ENCODE measurements at regions not wholly inside any gene's neighbourhood (a gene's known extent, or its start where the extent isn't known, plus 50 kb on each side); places are given as distances from the start of the nearest gene placed in this dataset.

- no peak overlapping the region for H3K4me3 ChIP-seq (ENCODE audit: low read depth in 2 of 2, low read length in 2 of 2)
- no TSS peak for BruUV-seq (replicated peaks)
- no peaks in the 10 kb centered on the region for H3K9me3 ChIP-seq (ENCODE audit: control insufficient read depth, insufficient read depth, low read depth, low read length)
- intact Hi-C loops (cut with micrococcal nuclease; ENCODE audit: unreplicated experiment) (no loop called here), in situ Hi-C loops (cut with HindIII; ENCODE audit: low pct_unique_long_range_greater_than_20kb, low sequenced_read_pairs) (no loop called here)
- H3K27me3 ChIP-seq (ENCODE audit: control insufficient read depth, insufficient read depth, low read length), result no peaks in the 10 kb centered on the region
- H3K36me3 ChIP-seq (ENCODE audit: control insufficient read depth, insufficient read depth, low read length), result no peaks in the 10 kb centered on the region
- H3K27ac ChIP-seq (ENCODE audit: low read length), result no peak overlapping the region
- ATAC-seq (no peak), DNase-seq (ENCODE audit: low read depth, low spot score) (no peak)
- ChIA-PET CTCF (no interaction called here), POLR2A (no interaction called here)
- TF ChIP-seq REST (IDR thresholded peaks at IDR 0.05; ENCODE audit: insufficient read depth in 1 of 2, low read depth in 2 of 2, low read length in 1 of 2) (no peak), SIN3A (IDR thresholded peaks at IDR 0.05; ENCODE audit: borderline replicate concordance, insufficient read depth, low read depth, low read length) (no peak), CTCF (IDR thresholded peaks at IDR 0.05) (no peak), TCF7L2 (IDR thresholded peaks at IDR 0.05; ENCODE audit: low read depth, low read length) (no peak), POLR2AphosphoS5 (IDR thresholded peaks at IDR 0.05; ENCODE audit: low read depth, low read length) (no peak)
- no peaks in the 10 kb centered on the region for H3K4me1 ChIP-seq (ENCODE audit: control insufficient read depth, insufficient read depth, low read length)
Measured at GRCh38 chr5:2903451-2904395, 152.2 kb upstream of the IRX2 start.

- Histone ChIP-seq H3K4me1 (ENCODE audit: control insufficient read depth, insufficient read depth, low read length) (no peaks in the 10 kb centered on the region), H3K36me3 (ENCODE audit: control insufficient read depth, insufficient read depth, low read length) (no peaks in the 10 kb centered on the region), H3K4me3 (ENCODE audit: low read depth in 2 of 2, low read length in 2 of 2) (no peak overlapping the region), H3K27ac (ENCODE audit: low read length) (no peak overlapping the region), H3K27me3 (ENCODE audit: control insufficient read depth, insufficient read depth, low read length) (no peaks in the 10 kb centered on the region), H3K9me3 (ENCODE audit: control insufficient read depth, insufficient read depth, low read depth, low read length) (no peaks in the 10 kb centered on the region)
- ChIA-PET CTCF (no interaction called here), POLR2A (no interaction called here)
- DNase-seq (ENCODE audit: low read depth, low spot score) (no peak), ATAC-seq (no peak)
- TF ChIP-seq CTCF (IDR thresholded peaks at IDR 0.05), result no peak
- TF ChIP-seq SIN3A (IDR thresholded peaks at IDR 0.05; ENCODE audit: borderline replicate concordance, insufficient read depth, low read depth, low read length), result no peak
- no peak for TF ChIP-seq TCF7L2 (IDR thresholded peaks at IDR 0.05; ENCODE audit: low read depth, low read length)
- no peak for TF ChIP-seq REST (IDR thresholded peaks at IDR 0.05; ENCODE audit: insufficient read depth in 1 of 2, low read depth in 2 of 2, low read length in 1 of 2)
- no peak for TF ChIP-seq POLR2AphosphoS5 (IDR thresholded peaks at IDR 0.05; ENCODE audit: low read depth, low read length)
- no TSS peak for BruUV-seq (replicated peaks)
- intact Hi-C loops (cut with micrococcal nuclease; ENCODE audit: unreplicated experiment), result no loop called here
- in situ Hi-C loops (cut with HindIII; ENCODE audit: low pct_unique_long_range_greater_than_20kb, low sequenced_read_pairs), result no loop called here
Measured at GRCh38 chr5:2902742-2903297, 151.3 kb upstream of the IRX2 start.

All from Panc1 (cell line).